C1 segment of cervical spinal cord (tissue), 14 donors: ENCODE measurements at regions not wholly inside any gene's neighbourhood (a gene's known extent, or its start where the extent isn't known, plus 50 kb on each side); places are given as distances from the start of the nearest gene placed in this dataset.

ENCODE experiments used
- DNase-seq, 14 donors: peaks; one replicate each; lab custom pipeline; 2025; lab: John Stamatoyannopoulos, UW

DNA sequence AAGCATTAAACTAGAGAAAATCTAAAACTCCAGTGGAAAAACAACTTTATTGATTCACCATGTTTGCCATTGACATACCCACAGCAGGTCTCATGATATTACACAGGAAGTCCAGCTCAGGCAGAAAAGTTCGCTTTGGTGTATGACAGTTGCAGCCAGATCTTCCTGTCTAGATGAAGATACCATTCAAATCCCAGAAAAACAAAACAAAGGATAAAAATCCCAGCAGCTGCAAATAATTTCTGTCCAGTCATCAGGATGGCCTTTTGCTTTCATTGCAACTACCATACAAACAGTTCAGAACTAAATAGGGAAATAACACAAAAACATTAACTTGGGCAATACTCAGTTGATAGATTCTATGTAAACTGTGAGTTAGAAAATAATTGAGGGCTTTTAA, 136.0 kb upstream of the NREP start:
- no peak for DNase-seq

DNA sequence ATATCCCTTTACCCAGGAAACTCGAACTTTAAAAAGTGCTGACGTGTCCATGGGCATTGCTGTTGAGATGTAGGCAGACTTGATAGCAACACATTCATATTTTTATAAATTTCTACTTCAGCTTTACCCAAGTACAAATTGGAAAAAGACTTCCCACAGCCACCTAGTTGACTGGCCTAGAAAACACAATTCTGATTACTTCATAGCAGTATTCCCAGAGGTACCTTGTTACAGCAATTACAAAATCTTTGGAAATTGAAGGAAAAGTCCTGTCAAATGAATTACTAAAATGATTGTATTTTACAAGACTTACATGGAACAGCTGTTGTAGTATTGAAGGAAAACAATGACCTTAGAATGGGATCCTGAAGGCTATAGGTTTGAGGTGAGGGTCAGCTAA, 130.7 kb upstream of the NREP start:
- no peak for DNase-seq

DNA sequence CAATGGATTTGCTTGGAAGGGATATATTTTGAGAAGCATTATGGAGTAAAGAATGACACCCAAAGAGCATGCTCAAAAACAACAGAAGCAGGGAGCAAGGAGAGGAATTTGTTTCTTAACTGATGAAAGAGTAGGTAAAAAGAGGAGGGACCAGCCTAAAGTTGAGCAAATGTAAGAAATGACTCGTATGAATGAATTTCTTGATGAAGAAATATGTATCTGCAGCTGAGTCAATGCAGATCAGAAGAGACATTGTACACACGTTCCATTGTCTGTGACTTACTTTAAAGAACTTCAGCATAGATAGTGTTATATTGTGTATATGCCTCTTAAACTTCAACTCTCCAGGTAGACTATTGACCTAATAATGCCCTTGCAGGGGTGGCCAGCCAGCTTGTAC, 112.7 kb upstream of the NREP start:
- no peak for DNase-seq

- DNase-seq: no peak
These were observed 108.4 kb upstream of the NREP start for GRCh38 chr5:111865356-111865755.

DNA sequence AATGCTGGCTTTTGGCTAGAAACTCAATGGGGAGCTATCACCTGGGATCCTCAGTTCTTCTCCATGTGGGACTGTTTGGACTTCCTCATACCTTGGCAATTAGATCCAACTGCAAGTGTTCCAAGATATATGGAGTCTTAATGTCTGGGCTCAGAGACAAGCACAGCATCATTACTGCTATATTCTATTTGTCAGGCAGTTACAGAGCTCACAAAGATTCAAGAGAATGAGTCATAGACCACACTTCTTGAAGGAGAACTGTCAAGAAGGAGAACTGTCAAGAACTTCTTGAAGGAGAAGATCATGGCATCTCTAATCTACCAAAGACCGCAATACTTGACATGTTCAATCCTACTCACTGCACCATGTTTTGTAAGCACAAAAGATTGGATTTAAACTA, 106.8 kb upstream of the NREP start:
- DNase-seq: no peak

DNA sequence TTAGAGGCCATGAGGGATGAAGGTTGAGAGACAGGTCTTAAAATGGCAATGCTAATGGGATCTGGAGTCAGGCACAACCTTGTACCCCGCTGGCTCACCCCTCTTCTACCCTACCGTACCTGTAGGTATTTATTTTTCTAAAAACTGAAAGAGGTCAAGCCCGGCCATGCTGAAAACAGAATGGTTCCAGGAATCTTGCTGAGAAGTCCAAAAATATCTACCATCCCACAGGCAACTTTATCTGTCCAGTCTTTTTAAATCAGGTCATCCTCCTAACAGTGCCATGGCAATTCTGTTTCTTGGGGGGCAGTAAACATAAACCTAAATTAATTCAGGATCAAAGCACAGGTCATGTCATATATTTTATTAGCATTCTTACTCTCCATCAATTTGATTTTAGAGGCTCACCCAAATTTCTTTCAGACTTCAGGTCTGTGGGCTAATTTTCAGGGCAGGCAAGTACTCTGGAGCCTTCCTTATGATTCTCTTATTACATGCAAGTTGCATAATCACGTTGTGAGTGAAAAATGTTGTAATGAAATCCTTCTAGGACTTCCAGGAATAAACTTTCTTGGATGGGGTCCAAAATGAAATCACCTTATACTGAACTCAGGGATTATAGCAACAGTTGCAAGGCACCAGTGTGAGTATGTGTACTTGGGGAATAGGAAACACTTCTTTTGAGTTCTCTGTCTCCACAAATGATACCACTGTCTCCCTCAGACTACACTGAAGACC, 102.7 kb upstream of the NREP start:
- peak in 1 of 14 donors; percentile 68 for DNase-seq

GRCh38 chr5:111859031-111859430, 102.0 kb upstream of the NREP start:
- DNase-seq: peak in 1 of 14 donors; percentile 31

DNA sequence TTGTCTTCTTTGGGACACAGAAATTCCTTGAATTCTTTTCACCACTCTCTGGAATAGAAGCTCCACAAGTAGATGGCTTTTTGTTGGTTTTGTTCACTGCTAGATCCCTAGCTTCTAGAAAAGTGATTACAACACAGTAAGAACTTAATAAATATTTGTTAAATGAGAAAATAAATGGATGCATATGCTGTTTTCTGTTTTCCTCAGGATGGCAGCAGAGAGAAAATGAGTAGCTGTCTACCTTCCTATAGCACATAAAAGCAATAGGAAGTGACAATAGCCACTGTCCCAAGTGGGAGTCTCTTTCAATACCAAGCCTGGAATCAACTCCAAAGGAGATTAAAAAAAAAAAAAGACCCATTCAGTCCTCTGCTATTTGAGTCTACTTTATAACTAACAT, 100.6 kb upstream of the NREP start:
- no peak for DNase-seq

GRCh38 chr5:111856876-111857466, 100.0 kb upstream of the NREP start:
- DNase-seq: peak in 1 of 14 donors; percentile 17

DNA sequence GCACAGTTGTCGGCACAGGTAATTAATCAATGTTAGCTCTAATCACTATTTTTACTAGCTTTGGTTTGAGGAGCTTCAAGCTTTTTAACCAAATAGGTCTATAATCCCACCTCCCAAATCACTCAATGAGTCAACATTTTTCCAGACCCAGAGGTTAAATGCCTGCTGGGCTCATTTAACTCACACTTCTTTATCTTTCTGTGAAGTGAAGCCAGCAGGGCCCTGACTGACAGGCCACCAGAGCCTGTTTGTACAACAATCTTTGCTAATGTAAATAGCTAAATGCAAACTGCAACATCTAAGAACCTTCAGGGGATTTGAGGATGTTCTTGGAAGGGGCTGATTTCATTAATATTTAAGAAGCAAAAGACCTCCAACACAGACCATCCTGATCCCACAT, 98.4 kb upstream of the NREP start:
- no peak for DNase-seq

DNA sequence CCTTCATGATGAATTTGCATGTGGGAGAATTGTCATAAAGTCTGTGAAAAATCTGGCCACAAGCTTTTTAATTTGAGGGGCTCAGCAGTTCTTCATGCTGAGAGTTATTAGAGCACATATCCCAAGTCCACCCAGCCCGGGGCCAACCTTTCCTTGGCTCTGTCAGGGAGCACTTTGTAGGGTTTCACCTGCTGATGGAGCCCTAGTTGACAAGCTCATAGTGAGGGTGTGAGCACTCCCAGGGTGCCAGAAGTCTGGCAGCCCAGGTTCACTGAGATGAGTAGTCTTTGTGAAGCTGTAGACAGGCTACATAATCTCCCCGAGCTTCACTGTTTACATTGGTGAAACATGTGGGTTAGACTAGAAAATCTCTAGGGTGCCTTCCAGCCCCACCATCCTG, 97.2 kb upstream of the NREP start:
- no peak for DNase-seq

DNA sequence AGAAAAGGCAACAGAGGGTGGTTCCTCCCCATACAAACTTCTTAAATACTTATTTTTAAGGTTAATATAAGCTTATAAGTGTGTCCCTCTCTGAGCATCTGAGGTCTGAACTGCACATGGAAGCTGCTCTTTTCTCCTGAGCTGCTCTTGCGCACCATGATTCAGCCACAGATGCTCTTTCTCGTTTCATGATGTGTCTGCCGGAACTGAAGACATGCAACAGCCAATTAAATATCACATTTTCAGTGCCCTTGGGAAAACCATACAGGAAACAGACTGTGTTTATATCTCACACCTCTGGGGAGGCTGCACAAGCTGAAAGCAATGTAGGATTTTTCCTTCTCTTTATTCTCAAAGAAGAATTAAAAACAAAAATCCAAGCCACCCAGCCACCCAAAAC, 96.8 kb upstream of the NREP start:
- DNase-seq: peak in 1 of 14 donors; percentile 20

DNA sequence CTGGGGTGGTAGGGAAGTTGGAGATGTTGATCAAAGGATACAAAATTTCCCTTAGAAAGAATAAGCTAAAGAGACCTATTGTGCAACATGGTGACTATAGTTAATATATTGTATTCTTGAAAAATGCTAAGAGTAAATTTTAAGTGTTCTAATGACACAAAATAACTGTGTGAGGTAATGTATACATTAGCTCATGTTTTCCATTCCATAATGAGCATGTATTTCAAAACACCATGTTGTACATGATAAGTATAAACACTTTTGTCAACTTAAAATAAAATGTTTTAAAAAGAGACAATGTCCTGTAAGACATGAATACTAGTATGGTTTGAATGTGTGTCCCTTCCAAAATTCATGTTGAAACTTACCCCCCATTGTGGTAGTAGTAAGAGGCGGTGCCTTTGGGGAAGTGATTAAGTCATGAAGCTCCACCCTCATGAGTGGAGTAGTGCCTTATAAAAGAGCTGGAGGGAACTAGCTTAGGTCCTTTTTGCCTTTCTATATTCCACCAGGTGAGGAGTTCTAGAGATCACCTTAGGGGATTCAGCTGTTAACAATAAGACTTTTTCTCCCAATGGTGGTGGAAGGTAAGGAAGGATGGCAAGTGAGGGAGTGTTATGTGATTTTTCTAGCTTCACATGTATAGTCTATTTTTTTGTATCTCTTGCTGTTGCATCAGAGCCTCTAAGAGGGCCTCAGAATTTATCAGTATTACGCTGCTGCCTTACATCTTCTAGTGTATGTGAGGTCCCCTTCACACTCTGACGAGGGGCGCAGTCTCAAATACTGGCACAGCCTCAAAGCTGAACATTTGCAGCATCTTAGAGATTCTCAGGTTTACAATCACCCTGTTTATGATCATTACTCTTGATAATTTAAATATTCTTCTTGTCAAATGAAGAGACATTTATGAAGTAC, 94.9 kb upstream of the NREP start:
- DNase-seq: no peak

DNA sequence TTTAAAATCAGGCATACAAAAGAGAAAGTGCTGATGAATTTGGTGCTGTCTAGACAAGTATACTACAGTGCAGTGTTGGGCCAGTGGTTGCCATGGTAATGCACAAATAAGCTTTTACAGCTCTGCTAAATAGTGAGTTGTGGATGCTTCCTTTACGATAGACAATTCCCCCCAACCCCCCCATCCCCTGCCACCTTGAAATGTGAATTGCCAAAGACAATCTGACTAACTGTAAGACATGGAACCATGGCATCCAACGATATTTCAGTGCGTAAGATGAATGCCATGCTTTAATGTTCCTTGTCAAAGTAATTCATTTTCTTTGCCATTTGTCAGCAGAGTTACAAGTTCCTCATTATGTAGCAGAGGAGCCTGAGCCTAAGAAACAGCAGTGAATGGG, 91.5 kb upstream of the NREP start:
- no peak for DNase-seq

DNA sequence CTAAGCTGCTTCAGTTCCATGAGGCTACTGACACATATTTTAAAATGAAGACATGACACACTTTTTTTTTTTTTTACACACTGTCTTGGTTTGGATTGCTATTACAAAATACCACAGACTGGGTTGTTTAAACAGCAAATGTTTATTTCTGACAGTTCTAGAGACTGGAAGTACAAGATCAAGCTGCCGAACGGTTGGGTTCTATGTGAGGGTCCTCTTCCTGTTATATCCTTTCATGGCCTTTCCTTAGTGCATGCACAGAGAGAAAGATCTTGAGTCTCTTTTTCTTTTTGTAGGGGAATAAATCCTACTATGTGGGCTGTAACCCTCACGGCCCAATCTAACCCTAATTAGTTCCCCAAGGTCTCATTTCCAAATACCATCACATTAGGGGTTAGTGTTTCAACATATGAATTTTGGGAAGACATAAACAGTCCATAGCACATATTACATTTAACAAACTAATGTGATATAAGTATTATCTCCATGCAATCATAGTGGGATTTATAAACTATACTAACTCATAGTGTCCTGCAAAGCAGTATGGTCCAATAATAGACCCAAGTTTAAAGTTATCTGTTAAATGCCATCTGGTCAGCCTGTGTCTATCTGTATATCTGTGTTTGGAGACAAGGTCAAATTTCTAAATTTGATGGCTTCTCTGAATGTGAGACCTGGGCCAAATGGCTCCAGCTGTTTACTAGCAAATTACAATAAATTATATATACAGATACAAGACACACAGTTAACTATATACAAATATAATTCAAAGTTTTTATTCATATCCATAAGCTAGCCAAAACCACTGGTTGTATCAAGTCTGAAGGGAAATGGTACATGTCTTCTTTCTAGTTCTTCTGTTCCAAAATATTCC, 90.3 kb upstream of the NREP start:
- no peak for DNase-seq

- DNase-seq: no peak
These were observed 83.2 kb upstream of the NREP start for GRCh38 chr5:111840036-111840674.

DNA sequence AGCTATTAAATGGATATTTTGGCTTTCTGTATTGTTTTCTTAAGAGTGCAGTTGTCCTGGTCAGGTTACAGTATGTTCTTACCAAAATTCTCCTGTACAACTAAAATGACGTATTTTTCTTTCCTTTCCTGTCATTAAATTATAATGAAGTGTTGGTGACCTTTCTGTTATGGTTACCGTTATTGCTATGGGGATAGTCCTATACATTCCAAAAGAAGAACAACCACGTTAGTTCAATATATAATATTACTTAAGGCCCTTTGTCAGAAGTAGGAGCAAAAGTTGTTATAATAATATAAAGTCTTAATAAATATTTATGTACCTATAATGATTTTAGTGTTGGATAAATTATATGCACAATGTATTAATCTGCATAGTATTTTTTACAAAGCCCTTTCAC, 82.4 kb upstream of the NREP start:
- DNase-seq: no peak

DNA sequence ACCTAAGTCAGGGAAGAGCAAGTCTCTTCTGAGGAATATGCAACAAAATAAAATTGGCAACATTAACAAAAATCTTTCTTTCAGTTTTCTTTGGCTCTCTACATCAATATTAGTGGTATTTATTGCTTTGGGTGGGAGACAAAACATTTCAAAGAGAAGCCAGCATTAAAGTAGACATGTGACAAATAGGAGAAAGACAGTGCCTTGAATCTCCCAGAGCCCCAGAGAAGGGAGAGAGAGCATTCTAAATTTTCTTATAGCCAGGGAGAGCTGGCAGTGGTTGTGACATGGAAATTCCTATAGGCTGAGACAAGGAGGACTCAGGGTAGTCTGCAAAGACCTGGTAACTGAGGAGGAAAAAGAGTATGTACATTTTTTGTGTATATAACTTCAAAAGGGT, 79.4 kb upstream of the NREP start:
- DNase-seq: no peak

DNA sequence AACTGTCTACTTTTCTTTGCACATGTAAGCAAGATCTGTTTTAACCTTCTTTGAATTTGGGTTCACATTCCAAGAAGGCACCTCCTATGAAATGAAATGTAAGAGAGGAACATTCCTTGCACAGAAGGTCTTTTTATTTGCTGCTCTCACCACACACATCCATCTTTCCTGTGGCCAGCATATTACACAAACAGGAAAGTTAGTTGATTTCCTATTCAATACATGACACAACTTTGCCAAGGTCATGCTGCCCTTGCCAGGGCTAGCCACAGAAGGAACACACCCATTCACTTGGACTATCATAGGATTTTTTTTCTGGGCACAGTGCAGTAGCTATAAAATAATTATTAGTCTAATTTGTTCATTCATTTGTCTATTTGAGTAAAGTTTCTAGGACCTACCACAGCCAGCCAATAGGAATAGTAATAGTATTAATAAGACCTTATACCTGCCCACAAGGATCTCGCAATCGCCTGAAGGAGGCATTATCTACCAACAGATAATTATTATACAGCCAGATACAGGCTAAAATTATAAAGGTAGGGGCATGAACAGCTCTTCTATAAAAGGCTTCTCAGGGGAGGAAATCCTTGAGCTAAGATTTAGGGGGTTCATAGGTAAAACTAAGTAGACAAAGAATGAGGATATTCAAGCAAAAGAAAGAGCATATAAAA, 78.1 kb upstream of the NREP start:
- no peak for DNase-seq

GRCh38 chr5:111830333-111830732, 73.3 kb upstream of the NREP start:
- DNase-seq: no peak

- DNase-seq: no peak
These were observed 72.7 kb upstream of the NREP start for GRCh38 chr5:111829701-111830100.
